ENCODE measurements at regions not wholly inside any gene's neighbourhood (a gene's known extent, or its start where the extent isn't known, plus 50 kb on each side); places are given as distances from the start of the nearest gene placed in this dataset.

GRCh38 chr2:88811233-88811632 is 119.8 kb downstream of the RPIA start:
- TF ChIP-seq CTCF (IDR thresholded peaks at IDR 0.05; ENCODE audit: low read depth, low read length, missing control alignments) = no peak
- no peak overlapping the region for H3K4me3 ChIP-seq (ENCODE audit: low read depth, low read length)
- DNase-seq (ENCODE audit: low read depth) = no peak

- DNase-seq (ENCODE audit: low read depth) = no peak
- no peak for TF ChIP-seq CTCF (IDR thresholded peaks at IDR 0.05; ENCODE audit: low read depth, low read length, missing control alignments)
- no peak overlapping the region for H3K4me3 ChIP-seq (ENCODE audit: low read depth, low read length)
Observed at GRCh38 chr2:88811681-88812080, 120.2 kb downstream of the RPIA start.

GRCh38 chr2:88813612-88814011 is 122.1 kb downstream of the RPIA start:
- no peak for DNase-seq (ENCODE audit: low read depth)
- no peak overlapping the region for H3K4me3 ChIP-seq (ENCODE audit: low read depth, low read length)
- TF ChIP-seq CTCF (IDR thresholded peaks at IDR 0.05; ENCODE audit: low read depth, low read length, missing control alignments) = peak; percentile 45

- no peak for DNase-seq (ENCODE audit: low read depth)
- TF ChIP-seq CTCF (IDR thresholded peaks at IDR 0.05; ENCODE audit: low read depth, low read length, missing control alignments) = no peak
- no peak overlapping the region for H3K4me3 ChIP-seq (ENCODE audit: low read depth, low read length)
Observed at GRCh38 chr2:88815282-88815681, 123.8 kb downstream of the RPIA start.

GRCh38 chr2:88815697-88816096 is 124.2 kb downstream of the RPIA start:
- TF ChIP-seq CTCF (IDR thresholded peaks at IDR 0.05; ENCODE audit: low read depth, low read length, missing control alignments) = no peak
- no peak for DNase-seq (ENCODE audit: low read depth)
- no peak overlapping the region for H3K4me3 ChIP-seq (ENCODE audit: low read depth, low read length)

- no peak for DNase-seq (ENCODE audit: low read depth)
- H3K4me3 ChIP-seq (ENCODE audit: low read depth, low read length) = no peak overlapping the region
- no peak for TF ChIP-seq CTCF (IDR thresholded peaks at IDR 0.05; ENCODE audit: low read depth, low read length, missing control alignments)
Observed at GRCh38 chr2:88818381-88818780, 126.9 kb downstream of the RPIA start.

GRCh38 chr2:88824951-88825350 is 133.5 kb downstream of the RPIA start:
- TF ChIP-seq CTCF (IDR thresholded peaks at IDR 0.05; ENCODE audit: low read depth, low read length, missing control alignments) = no peak
- no peak for DNase-seq (ENCODE audit: low read depth)
- H3K4me3 ChIP-seq (ENCODE audit: low read depth, low read length) = no peak overlapping the region

Data from GM12864 (cell line).